GM21360 (cell line): ENCODE measurements at regions not wholly inside any gene's neighbourhood (a gene's known extent, or its start where the extent isn't known, plus 50 kb on each side); places are given as distances from the start of the nearest gene placed in this dataset.
A peak's percentile ranks its signal among the peaks of the same experiment; 100 is the strongest.
"Not testable (repeated sequence)": the region's sequence is repeated elsewhere in the genome, so short reads cannot be mapped to it uniquely, and the experiment has no call there.

ENCODE experiments used
- ATAC-seq: cut with Tn5 transposase; IDR thresholded peaks from one replicate; pipeline ENCODE4 v1.9.1; 2021; ENCODE audit warnings: mild to moderate bottlenecking, moderate library complexity; ENCODE audit not compliant: unreplicated experiment

GRCh38 chr5:154702477-154702876 is 52.7 kb upstream of the LARP1 start:
- no peak for ATAC-seq

GRCh38 chr5:154701725-154702124 is 53.5 kb upstream of the LARP1 start:
- not testable (repeated sequence) for ATAC-seq

GRCh38 chr5:154701181-154701580 is 54.0 kb upstream of the LARP1 start:
- no peak for ATAC-seq

GRCh38 chr5:154700289-154700928 is 54.8 kb upstream of the LARP1 start:
- not testable (repeated sequence) for ATAC-seq

- ATAC-seq: no peak
These were observed 56.4 kb upstream of the LARP1 start for GRCh38 chr5:154698763-154699162.

GRCh38 chr5:154697371-154697770 is 57.8 kb upstream of the LARP1 start:
- ATAC-seq: no peak

GRCh38 chr5:154696891-154697290 is 58.3 kb upstream of the LARP1 start:
- ATAC-seq: no peak

GRCh38 chr5:154694159-154694558 is 61.0 kb upstream of the LARP1 start:
- ATAC-seq: no peak

- ATAC-seq: no peak
These were observed 64.7 kb upstream of the LARP1 start for GRCh38 chr5:154690488-154690887.

- no peak for ATAC-seq
These were observed 68.7 kb upstream of the LARP1 start for GRCh38 chr5:154686490-154686889.

- peak; percentile 44 for ATAC-seq
These were observed 71.9 kb upstream of the LARP1 start for GRCh38 chr5:154683101-154683880.

GRCh38 chr5:154679501-154679900 is 75.7 kb upstream of the LARP1 start:
- ATAC-seq: no peak

GRCh38 chr5:154677921-154678320 is 77.3 kb upstream of the LARP1 start:
- no peak for ATAC-seq

- ATAC-seq: no peak
These were observed 78.7 kb upstream of the LARP1 start for GRCh38 chr5:154676508-154676907.

GRCh38 chr5:154674029-154674428 is 81.1 kb upstream of the LARP1 start:
- no peak for ATAC-seq

GRCh38 chr5:154673506-154673905 is 81.7 kb upstream of the LARP1 start:
- no peak for ATAC-seq

GRCh38 chr5:154669913-154670312 is 85.3 kb upstream of the LARP1 start:
- ATAC-seq: not testable (repeated sequence)

GRCh38 chr5:154669402-154669801 is 85.8 kb upstream of the LARP1 start:
- ATAC-seq: no peak

GRCh38 chr5:154664869-154665268 is 90.3 kb upstream of the LARP1 start:
- ATAC-seq: no peak

GRCh38 chr5:154663424-154663823 is 91.8 kb upstream of the LARP1 start:
- no peak for ATAC-seq

GRCh38 chr5:154654486-154655371 is 100.4 kb upstream of the LARP1 start:
- ATAC-seq: no peak
